ENCODE measurements at regions not wholly inside any gene's neighbourhood (a gene's known extent, or its start where the extent isn't known, plus 50 kb on each side); places are given as distances from the start of the nearest gene placed in this dataset.
"Not testable (repeated sequence)": the region's sequence is repeated elsewhere in the genome, so short reads cannot be mapped to it uniquely, and the experiment has no call there.

DNA sequence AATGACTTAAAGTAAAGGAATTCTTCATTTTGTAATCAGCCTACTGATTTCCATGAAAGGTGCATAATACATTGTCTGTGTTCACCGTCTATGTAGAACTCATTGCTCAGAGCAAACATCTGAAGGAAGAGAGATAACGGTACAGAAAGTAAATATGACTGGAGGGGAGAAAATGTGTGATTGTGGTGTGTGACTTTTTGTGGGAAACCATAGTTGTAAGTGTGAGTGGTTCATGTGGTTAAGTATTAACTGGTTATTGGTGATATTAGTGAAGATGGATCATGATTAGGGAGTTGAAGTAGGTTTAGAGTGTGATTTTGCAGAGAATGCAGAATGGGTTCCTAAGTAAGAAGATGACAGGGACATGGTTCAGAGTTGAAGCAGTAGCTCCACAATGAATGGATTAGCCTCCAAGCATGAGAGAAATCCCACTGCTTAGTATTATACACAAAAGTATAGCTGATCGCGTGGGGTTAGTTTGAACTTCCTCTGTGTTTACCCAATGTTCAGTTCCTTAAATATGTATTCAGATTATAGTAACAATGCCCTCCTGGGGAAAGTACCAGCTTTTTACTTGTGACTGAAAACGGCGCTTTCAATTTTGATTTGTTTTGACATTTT lies 368.9 kb downstream of the UTRN start:
- no peak for DNase-seq (ENCODE audit: low read depth)

DNA sequence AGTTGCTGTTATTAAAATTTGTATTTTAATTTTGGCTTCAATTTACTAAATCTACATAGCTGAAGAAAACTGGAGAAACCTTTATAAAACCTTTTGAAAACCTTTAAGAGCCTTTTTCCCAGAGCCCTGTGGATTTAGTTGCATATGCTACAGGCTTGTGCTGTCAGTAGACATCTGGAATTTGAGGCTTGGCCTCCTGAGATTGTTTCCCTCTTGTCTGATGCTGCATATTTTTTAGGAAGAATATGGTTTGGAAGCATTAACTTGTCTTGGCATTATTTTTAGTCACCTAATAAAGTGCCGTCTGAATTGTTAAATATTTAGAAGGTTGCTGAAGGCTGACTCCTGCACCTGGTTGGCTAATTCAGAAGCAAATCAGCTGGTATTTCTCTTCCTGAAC lies 369.4 kb downstream of the UTRN start:
- DNase-seq (ENCODE audit: low read depth): no peak

DNA sequence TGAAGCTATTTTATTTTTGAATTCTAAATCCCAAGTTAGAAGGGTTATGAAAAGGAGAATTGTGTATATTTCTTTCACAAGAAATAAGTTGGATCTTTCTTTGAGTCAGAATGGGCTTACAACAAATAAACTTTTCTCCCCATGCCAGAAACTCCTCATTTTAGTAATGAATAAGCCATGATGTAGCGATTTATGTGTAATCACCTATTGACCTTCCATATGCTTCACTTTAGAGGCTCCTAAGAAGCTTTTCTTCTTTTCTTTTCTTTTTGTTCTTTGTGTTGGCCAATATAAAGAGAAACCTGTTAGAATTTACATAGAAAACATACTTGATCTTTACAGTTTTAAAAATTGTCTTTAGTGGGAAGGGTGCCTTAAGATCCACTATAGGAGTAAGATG lies 370.2 kb downstream of the UTRN start:
- DNase-seq (ENCODE audit: low read depth): no peak

DNA sequence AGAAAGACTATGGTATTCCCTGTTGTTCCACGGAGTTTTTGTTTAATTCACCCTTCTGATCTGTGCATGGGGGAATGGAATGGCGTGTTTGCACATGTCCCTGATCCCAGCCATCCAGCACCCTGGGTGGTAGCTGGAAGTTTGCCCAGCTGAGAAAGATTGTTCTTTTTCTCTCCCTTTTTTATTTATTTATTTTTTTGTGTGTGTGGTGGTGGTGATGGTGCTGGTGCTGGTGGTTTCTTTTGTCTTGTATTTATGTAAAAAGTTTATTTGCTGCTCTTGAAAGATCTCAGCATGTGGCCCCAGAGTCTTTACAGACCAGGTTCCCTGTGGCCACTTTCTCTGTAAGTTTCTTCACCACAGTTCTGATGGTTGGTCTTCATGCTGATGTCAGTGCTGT lies 372.6 kb downstream of the UTRN start:
- DNase-seq (ENCODE audit: low read depth): no peak

DNA sequence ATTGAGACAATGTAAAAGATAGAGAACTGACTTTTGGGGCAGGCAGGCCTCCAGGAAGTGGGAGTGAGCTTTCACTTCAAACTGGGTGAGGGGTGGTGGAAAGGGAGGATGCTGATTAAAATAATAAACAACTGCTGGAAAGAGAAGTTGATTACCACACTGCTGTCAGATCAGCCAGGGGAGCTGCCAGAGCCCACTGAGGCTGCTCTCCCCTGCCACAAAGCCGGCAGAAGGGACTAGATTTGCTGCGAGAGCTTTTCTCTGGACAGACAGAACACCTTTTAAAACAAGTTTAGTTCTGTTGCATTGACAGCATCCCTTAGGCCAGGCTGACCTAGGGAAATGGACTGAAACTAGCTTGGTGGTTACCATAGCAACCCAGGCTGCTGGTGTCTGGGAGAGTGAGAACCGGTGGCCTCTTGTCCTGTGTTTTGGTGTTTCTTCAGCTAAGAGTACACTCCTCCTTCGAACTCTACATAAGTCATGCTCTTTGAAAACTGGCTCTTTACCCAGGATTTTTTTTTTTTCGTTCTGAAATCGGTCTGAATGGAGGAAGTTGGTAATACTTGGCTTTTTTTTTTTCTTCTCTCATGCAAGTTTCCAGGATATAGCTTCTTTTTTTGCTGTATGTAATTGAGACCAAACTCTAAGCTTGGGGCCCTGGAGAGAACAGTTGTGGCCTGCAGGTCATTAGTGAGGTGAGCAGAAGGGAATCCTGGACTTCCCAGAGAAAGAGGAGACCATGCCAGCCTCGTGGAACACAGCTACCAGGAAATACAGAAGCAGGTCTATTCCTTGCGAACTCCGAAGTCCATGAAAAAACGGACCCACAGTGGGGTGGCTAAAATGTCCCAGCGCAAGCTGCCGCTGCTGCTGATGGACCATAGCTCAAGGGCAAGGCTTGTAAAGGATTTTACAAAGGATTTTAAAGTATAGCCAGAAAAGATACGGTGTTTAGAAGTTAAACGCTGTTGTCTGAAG lies 374.4 kb downstream of the UTRN start:
- no peak for DNase-seq (ENCODE audit: low read depth)

DNA sequence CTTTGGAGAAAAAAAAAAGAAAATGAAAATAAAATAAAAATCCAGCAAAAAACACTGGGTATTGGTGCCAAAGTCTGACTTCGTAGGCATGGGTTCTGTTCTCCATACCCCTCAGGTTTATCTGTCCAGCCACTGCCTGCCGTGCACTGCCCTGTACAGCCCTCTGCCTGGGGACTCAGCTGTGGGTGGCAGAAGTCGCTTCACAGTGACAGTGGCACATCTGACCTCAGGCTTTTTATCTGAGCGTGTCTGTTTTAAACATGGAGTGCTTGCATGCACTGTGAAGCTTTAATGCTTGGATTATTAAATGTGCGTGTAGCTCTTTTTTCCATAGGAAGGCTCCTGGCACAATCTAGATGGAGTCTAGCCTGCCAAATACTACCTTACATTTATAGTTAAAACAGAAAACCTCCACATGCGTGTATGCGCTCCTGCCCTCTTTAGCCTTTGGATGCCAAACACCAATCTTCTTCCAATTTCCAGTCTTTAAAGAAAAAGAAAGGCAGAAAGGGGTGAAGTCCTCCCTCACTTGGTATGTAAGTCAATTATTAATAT lies 375.5 kb downstream of the UTRN start:
- no peak for DNase-seq (ENCODE audit: low read depth)

DNA sequence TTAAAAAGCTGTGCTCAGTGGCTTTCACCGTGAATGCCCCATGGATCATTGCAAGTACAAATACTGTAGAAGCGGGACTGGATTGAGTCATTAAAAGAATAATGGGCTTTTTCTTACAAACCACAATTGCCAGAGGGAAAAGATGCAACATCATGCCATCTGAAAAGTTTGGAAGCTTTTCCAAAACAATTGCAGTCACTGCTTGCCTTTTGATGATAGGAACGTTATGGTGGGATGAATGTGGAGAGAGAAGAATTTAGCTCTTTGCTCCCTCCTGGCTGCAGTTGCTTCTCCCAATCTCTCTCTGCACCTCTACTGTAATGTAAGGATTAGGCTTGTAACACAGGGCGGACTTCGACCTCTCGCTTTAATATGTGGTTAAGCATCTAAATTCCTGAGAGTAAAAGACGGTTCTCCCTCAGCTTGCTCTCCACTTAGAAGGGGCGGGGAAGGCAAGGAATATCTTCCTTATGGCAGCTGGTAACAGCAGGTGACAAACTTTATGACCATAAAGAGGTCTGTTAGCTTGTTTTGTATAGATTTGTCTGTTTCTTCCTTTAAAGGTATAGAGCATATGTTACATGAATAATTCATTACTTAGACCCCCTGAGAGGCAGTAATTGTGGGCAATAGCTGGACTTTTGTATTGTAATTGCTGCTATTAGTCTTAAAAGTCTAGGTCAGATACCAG lies 376.1 kb downstream of the UTRN start:
- DNase-seq (ENCODE audit: low read depth): no peak

DNA sequence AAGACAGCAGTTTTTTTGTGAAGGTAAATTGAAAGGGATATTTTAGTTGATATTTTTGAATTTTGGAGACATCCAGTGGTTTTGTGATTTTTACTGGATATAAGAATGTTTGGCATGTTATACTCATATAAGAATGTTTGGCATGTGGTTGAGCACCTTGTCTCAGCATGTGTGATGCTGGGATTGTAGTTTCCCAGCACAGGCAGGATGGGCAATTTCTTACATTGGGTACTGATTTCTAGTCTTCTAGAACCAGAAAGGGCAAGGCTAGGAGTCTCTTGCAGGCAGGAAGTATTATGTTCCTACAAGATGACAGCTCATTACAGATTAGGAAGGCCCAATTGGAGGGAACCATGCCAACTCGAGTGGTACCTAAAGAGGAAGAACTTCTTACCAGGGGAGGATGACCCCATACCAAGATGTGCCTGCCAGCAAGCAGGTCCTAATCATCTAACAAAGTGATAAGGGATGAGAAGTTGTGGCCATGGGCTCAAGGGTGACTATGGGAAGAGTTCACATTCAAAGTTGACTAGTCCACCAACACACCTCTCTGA lies 377.8 kb downstream of the UTRN start:
- no peak for DNase-seq (ENCODE audit: low read depth)

DNA sequence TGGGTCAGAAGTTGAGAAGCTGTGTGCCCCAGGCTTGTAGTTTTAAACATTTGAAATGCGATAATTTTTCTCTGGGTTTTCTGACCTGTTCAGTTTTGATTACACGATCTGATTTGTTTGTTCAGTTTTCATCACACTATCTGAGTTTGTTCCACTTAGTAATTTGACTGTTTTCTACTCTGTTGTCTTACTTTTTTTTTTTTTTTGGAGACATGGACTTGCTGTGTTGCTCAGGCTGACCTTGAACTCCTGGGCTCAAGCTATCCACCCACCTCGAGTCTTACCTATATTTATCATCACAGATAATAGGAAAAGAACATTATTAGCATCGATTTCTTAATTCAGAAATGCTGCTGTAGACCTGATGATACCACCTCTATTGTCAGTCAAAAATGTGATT lies 379.1 kb downstream of the UTRN start:
- DNase-seq (ENCODE audit: low read depth): no peak

DNA sequence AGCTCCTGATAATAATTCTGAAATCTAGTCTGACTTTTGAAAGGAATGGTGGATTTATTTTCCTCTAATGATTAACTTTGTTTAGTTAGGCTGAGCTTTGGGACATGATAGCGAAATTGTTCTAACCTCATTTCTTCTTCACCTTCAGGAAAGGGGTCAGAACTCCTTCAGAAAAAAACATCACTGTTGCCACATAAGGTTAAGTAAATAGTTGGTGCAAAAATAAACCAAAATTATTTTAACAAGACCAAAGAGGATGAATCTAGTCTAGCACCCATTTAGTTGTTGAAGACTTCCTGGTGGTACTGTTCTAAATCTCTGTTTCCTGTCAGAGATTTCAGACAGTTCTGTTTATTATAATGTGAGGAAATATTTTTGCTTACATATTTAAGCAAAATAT lies 379.8 kb downstream of the UTRN start:
- no peak for DNase-seq (ENCODE audit: low read depth)

DNA sequence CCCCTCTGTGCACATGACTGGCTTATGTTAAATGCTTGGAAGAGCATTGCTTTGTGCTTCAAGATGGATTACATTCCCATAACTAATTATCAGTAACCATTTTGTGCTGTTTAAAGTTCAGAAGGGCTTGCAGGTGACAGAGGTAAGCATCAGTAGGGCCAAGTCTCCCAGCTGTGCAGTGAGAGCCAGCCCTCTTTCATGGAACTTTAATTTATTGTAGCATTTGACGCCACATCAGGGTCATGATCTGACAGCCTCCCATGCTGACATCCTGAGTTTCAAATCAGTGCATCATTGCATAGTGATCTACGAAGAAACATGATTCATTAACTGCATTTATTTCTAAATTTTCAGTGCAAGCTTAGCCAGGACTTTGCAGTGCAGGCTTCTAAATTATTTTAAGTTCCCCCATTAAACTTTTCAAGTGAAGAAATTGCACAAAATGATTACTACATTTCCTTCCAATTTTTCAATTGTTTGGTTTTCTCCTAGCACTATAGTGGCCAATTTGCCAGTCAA lies 380.9 kb downstream of the UTRN start:
- DNase-seq (ENCODE audit: low read depth): no peak

DNA sequence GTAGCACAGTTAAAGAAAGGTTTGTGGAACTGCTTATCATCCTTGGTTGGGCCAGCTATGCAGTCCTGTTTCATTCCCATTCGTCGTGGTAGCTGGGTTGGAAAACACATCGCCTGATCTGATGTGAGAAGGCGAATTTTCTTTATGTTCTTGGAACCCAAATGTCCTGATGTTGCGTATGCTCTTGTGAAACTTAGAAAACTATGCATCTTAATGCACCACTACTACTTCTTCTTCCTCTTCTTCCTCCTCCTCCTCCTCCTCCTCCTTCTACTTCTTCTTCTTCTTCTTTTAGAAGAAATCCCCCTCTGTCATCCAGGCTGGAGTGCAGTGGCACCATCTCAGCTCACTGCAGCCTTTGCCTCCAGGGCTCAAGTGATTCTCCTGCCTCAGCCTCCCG lies 381.6 kb downstream of the UTRN start:
- no peak for DNase-seq (ENCODE audit: low read depth)

DNA sequence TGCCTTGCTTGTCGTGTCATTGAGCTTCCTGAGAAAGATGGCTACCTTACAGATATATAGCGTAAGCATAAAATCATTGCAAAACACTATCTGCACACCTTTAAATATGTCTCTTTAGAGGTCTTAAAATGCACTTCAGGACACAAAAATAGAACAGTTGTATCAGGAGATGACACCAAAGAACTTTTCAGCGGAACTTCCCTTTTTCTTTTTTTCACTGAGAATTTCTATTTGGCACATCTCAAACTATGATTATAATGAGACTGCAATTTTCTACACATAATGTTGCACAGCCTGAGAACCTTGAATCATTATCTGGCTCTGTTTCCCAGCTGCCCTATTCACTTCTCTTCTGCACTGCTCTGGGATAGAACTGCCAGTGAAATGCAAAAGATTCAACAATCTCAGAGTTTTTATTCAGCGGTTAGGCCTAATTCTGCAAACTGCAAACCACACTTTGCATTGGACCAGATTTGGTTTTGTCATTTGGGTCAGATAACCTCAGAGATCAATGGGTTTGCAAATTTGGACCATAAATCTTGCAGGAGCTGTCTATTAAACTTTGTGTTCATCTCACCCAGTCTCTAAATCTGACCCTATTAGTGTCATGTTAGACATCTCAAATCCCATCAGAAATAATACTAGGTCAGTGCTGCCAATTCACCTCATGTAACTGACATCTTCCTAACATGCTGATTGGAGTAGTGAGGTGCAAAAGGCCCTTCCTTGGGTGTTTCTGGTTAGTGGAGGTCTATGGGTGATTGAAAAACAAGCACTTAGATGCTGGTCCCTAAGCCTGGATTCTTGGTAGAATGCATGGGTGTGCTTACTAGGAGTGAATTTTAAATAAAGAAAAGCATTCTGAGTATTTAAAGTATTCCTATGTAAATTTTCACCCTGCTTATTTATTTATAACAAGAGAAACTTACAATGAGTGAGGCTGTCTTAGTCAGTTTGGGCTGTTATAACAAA lies 382.7 kb downstream of the UTRN start:
- no peak for DNase-seq (ENCODE audit: low read depth)

DNA sequence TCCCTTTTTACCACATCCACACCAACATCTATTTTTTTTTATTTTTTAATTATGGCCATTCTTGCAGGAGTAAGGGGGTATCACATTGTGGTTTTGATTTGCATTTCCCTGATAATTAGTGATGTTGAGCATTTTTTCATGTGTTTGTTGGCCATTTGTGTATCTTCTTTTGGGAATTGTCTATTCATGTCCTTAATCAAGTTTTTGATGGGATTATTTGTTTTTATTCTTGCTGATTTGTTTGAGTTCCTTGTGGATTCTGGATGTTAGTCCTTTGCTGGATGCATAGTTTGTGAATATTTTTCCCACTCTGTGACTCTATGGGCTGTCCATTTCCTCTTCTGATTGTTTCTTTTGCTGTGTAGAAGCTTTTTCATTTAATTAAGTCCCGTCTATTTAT lies 385.1 kb downstream of the UTRN start:
- DNase-seq (ENCODE audit: low read depth): not testable (repeated sequence)

DNA sequence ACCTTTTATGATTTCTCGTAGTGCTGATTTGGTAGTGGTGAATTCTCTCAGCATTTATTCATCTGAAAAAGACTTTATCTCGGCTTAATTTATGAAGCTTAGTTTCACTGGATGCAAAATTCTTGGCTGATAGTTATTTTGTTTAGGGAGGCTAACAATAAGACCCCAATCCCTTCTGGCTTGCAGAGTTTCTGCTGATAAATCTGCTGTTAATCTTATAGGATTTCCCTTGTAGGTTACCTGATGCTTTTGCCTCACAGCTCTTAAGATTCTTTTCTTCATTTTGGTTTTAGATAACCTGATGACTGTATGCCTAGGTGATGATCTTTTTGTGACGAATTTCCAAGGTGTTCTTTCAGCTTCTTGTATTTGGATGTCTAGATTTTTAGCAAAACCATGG lies 388.7 kb downstream of the UTRN start:
- no peak for DNase-seq (ENCODE audit: low read depth)

DNA sequence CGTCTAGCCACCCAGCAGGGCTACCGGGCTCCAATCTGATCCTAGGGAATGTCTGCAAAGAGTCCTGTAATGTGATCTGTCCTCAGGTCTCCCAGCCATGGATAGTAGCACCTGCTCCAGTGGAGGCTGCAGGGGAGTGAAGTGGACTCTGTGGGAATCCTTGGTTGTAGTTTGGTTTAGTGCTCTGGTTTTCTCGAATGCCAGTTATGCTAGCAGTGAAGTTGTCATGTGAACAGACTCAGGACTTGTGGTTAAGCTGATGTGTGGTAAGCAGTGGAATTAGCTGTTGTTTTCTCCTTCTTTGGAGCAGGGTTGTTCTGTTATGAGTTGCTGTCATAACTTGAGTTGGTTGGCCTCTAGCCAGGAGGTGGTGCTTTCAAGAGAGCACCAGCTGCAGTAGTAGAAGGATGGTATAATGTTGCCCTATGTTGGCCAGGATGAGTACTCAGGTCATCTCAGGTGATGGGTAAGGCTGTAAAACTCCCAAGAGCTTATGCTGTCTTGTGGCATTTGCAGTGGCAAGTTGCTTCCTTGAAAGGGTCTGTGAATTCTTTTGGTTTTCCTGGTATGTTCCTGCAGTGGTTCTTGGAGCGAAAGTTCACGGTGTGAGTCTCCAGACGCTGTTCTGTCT lies 390.2 kb downstream of the UTRN start:
- no peak for DNase-seq (ENCODE audit: low read depth)

DNA sequence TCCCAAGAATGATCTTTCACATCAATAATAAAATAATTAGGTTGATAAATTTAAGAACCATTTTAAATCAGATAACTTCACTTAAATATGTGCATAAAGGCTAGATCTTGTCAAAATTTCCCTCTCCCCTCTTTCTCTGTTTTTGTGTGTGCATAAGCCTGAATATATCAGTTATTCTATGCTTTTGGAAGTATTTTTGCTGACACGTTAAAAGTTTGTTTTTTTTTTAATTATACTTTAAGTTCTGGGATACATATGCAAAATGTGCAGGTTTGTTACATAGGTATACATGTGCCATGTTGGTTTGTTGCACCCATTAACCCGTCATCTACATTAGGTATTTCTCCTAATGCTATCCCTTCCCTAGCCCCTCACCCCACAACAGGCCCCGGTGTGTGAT lies 391.2 kb downstream of the UTRN start:
- not testable (repeated sequence) for DNase-seq (ENCODE audit: low read depth)

DNA sequence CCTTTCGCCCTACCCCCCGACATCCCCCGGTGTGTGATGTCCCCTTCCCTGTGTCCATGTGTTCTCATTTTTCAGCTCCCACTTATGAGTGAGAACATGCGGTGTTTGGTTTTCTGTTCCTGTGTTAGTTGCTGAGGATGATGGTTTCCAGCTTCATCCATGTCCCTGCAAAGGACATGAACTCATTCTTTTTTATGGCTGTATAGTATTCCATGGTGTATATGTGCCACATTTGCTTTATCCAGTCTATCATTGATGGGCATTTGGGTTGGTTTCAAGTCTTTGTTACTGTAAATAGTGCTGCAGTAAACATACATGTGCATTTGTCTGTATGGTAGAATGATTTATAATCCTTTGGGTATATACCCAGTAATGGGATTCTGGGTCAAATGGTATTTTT lies 392.1 kb downstream of the UTRN start:
- DNase-seq (ENCODE audit: low read depth): not testable (repeated sequence)

DNA sequence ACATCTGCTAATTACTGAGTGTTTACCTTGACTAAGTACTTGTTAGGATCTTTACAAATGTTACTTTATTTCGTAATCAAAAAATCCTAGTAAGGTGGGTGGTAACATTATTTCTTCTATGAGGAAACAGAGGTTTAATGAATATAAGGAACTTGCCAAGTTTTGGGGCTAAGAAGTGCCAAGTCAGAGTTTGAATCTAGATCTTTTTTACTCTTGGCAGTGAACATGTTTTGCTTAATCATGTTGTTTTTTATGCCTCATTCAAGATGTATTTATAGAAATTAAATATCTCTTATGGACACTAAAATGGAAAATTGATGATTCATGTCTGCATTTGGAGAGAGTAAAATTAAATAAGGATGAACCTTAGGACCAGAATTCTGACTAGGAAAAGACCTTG lies 393.7 kb downstream of the UTRN start:
- DNase-seq (ENCODE audit: low read depth): no peak

DNA sequence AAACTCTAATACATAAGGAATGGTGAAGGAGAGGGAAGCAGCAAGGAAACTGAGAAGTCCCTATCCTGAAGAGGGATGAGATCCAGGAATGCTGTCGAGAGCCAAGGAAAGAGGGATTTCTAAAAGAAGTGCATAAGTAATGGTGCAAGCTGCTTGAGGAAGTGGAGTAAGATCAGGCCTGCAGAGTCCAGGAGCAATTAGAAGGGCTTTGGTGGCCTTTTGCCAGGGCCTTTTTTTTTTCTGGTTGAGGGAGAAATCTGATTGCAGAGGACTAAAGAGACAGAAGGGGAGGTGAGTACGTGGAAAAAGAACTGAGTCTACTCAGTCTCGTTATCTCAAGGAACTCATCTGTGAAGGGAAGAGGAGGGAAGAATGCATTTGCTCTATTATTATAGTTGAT lies 396.2 kb downstream of the UTRN start:
- no peak for DNase-seq (ENCODE audit: low read depth)

All from activated T-helper 9 cell treated with anti-CD3 and anti-CD28 coated beads, Interleukin-2, amount 50 U/mL, for 16 hours (primary cell).